ENCODE measurements at regions not wholly inside any gene's neighbourhood (a gene's known extent, or its start where the extent isn't known, plus 50 kb on each side); places are given as distances from the start of the nearest gene placed in this dataset.

DNA sequence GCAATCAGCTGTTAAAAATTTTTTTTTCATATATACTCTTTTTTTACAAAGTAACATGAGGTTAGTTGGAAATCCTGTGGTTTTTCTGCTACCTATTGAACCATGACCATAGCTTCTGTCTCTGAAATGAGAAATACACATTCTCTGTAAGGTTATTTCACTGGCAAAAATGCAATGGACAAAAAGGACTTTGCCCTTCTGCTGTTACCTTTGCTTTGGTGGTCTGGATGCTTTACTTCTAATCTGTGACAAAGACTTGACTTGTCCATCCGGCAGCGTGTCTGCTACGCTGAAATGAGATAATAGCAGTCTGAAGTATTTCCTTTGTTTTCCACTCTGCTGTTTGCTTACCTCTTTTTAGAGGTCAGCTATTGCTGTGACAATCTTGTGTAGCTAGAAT, 412.8 kb downstream of the SLITRK6 start:
- no peak for DNase-seq (ENCODE audit: low read depth, low spot score)

DNA sequence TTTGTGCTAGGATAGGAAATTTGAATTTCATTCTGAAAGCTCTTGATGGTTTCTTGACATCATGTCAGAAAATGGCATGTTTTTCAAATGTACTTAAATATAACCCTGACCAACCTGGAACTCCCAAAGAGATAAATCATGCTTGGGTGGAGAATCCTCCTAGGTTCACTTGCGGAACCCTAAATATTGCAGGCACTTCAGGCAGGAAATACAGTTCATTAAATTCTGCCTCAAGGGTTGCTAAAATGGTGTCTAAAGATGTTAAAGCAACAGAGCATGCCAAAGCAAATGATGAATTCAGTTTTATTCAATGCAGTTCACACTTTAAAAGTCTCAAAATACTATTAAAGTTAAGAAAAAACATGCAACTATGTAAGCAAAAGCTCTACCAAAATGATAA, 415.9 kb downstream of the SLITRK6 start:
- no peak for DNase-seq (ENCODE audit: low read depth, low spot score)

DNA sequence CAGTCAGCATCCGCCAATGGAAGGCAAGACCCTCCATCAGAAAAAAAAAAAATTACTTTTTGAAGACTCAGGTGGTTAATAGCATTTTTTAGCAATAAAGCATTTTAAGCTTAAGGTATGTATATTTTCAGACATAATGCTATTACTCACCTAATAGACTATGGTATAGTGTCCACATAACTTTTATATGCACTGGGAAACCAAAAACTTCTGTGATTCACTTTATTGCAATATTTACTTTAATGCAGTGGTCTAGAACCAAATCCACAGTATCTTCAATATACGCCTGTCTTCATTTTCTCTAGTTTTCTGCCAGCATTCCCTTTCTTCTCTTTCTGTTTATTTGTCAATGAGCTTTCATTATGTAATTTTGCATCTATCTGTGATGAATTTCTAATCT, 418.1 kb downstream of the SLITRK6 start:
- DNase-seq (ENCODE audit: low read depth, low spot score), result no peak

DNA sequence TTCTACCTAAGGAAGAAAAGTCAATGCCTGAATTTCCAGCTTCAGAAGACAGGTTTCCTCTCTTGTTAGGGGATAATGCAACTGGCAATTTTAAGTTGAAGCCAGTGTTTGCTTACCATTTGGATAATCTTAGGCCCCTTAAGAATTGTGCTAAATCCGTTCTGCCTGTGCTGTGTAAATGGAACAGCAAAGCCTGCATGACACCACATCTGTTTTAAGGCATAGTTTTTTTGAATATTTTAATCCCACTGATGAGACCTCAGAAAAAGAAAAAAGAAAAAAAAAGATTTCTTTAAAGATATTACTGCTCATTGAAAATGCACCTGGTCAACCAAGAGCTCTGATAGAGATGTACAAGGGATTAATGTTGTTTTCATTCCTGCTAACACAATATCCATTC, 419.2 kb downstream of the SLITRK6 start:
- DNase-seq (ENCODE audit: low read depth, low spot score), result no peak

DNA sequence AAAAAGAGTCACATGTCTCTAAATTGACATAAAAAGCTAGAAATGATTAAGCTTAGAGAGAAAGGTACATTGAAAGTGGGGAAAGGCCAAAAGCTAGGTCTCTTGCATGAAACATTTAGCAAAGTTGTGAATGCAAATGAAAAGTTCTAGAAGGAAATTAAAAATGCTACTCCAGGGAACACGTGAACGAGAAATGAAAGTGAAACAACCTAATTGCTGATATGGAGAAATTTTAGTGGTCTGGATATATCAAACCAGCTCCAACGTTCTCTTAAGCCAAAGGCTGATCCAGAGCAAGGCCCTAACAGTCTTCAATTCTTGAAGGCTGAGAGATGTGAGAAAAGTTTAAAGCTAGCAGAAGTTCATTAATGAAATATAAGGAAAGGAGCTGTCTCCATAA, 419.8 kb downstream of the SLITRK6 start:
- no peak for DNase-seq (ENCODE audit: low read depth, low spot score)

DNA sequence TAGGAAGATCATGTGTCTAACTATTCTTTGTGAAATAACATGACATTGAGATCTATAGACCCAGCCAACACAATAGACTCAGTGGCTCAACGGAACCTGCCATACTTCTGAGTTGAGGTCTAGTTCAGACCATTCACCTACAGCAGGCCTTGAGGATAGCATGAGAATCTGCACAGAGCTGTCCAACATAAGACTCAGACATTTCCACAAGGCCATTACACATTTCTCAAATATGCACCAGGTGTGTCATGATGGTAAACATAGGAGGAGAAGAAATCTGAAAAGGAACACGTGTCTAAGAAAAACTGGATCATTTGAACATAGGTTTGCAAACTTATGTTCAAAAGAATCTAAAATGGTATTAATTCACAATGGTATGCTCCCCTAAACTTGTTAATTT, 421.4 kb downstream of the SLITRK6 start:
- no peak for DNase-seq (ENCODE audit: low read depth, low spot score)

DNA sequence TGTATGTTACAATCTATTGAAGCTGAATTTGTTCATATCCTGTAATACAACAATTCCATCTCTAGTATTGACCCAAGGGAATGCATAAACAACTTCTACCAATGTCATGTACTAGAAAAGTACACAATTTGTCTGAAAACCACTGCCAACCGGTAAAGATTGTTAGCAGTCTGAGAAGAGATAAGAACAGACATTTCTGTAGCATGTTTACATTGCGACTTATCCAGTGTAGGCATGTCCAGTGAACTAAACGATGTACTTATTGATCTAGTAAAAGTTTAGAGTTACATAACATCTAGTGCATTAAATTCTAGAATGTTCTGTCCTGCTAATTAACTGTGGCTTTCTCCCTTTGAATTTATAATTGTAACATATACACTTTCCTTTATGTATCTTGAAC, 425.9 kb downstream of the SLITRK6 start:
- DNase-seq (ENCODE audit: low read depth, low spot score), result no peak

DNA sequence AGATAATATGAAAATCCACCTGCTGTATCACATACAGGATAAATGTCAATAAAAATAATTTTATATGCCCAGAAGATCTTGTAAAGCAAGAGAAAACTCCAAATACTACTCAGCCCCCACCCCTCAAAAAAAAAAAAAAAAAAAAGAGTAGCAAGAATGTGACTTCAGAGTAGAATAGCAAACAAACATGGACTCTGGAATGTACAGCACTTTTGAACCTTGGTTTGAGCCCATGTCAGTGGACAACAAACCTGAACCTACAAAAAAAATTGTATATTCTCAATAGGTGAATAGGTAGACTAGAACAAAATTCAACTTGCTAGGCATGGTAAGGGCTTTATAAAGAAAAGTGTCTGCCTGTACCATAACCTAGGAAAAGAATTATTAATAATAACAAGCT, 428.0 kb downstream of the SLITRK6 start:
- DNase-seq (ENCODE audit: low read depth, low spot score), result no peak

DNA sequence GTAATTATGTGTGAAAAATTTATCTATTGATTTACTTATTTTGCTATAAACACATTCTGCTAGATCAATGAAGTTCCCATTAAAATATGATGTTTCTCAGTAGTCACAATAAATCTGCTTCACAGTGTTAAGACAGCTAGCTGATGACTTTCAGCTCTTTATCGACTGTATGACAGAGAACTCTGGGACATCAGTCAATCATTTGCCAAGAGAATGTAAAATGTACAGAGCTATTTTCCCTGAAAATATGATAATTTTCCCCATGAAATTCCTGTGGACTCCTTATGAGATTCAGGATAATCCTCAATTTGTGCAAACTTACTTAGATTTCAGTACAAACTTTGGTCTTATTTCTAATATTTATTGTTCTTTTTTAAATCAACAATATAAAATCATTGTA, 430.5 kb downstream of the SLITRK6 start:
- DNase-seq (ENCODE audit: low read depth, low spot score), result no peak

DNA sequence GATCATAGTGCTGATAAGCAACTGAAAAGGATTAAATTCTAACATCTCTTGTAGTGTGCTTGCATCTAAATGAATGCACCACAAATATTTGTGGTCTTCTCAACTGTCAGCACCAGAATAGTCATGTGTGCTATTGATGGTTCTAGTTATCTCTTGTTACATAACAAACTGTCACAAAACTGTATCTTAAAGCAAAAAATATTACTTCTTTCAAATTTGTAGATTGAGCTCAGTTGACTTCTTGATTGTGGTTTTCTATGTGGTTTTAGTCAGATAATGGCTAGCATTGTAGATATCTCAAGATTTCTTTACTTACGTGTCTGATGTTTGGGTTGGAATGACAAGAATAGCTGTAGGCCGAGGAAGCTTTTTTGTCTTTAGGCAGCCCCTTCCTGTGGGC, 431.3 kb downstream of the SLITRK6 start:
- no peak for DNase-seq (ENCODE audit: low read depth, low spot score)

DNA sequence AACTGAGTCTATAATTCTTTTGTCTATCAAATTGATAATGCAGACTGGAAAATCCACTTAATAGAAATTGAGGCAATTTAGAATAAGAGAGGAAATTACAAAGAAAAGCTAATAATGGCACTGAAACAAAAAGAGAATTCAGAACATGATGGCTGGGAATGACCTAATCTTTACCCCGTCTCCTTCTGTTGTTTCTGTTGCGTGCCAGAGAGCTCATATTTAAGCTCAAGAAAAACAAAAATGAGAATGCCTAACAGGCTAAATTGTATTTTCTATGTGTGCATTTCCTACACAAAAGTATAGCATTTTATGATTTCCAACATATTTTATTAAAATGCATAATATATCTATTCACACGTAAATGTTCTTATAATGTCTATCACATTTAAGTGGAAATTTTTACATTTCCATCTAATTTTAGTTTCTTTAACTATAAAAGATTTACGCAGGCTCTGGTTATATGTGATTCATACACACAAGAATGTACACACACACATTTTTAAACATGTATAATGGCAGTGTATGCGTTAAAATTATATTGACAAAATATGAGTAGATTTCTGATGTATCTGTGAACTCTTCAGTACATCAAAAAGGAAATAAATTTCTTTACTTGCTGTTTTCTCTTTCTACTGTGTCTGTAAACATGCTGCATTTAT, 432.3 kb downstream of the SLITRK6 start:
- DNase-seq (ENCODE audit: low read depth, low spot score), result no peak

DNA sequence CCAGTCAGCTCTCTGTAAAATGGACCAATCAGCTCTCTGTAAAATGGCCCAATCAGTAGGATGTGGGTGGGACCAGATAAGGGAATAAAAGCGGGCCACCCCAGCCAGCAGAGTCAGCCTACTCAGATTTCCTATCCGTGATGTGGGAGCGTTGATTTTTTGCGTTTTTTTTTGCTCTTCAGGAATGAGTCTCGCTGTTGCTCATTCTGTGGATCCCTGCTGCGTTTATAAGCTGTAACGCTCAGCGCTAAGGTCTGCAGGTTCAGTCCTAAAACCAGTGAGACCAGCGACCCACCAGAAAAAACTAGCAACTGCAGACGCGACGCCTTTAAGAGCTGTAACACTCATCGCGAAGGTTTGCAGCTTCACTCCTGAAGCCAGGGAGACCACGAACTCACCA, 435.7 kb downstream of the SLITRK6 start:
- no peak for DNase-seq (ENCODE audit: low read depth, low spot score)

DNA sequence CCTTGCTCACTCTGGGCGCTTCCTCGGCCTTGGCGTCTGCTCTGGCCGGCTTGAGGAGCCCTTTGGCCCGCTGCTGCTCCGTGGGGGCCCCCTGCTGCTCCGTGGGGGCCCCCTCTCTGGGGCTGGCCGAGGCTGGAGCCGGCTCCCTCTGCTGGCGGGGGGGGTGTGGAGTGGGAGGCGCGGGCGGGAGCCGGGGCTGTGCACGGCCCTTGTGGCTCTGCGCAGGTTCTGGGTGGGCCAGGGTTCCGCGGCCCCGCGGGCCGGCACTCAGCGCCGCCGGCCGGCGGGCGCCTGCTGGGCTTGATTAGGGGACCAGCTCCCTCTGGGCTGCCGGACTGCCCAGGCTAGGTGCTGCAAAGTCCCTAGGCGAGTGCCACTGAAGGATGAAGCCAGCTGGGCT, 436.2 kb downstream of the SLITRK6 start:
- DNase-seq (ENCODE audit: low read depth, low spot score), result no peak

DNA sequence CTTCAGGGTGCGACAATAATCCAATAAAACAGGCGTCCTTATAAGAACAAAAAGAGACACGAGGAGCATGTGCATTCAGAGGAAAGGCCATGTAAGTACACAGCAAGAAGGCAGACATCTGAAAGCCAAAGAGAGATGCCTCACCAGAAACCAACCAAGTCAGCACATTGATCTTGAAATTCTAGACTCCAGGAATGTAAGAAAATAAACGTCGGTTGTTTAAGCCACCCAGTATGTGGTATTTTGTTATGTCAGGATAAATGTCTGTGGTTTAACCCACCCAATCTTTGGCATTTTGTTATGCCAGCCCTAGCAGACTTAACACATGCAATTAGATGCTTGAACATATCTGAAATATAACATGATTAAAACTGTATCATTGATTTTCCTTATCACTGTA, 452.0 kb downstream of the SLITRK6 start:
- no peak for DNase-seq (ENCODE audit: low read depth, low spot score)

DNA sequence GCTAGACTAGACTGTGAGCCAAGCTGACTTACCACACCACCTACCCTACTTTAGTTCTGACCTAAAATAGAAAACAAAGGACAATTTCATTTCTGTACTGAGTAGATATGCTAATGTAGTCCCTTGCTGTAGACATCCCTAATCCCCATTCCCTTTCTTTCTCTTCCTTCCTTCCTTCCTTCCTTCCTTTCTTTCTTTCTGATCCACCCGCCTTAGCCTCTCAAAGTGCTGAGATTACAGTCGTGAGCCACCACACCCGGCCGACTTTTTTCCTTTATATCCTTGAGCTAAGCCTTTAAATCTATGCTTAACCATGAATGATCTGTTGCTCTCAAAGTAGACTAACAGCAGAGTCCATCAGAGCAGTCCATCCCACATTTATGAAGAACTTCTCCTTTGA, 465.0 kb downstream of the SLITRK6 start:
- no peak for DNase-seq (ENCODE audit: low read depth, low spot score)

DNA sequence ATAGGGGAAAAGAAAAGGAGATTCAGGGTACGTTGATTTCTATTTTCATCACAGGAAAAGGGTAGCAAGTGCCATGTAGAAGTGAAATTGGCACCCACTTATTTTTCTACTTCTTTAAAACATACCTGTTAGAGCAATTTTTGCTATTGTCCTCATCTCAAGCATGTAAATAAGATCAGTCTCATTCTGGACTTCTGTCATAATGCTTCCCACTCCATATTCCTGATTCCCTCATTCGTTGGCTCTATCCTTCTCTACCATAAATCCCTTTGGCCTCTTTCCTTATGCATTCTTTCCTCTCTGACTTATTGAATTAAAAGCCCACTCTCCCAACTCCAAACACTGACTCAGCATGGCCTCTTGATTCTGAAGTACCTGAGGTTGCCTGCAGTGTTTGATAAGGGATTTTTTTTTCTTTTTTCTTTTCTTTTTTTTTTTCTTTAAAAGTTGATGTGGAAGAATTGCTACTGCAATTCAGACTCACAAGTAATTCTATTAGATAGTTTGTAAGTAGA, 465.7 kb downstream of the SLITRK6 start:
- DNase-seq (ENCODE audit: low read depth, low spot score), result no peak

DNA sequence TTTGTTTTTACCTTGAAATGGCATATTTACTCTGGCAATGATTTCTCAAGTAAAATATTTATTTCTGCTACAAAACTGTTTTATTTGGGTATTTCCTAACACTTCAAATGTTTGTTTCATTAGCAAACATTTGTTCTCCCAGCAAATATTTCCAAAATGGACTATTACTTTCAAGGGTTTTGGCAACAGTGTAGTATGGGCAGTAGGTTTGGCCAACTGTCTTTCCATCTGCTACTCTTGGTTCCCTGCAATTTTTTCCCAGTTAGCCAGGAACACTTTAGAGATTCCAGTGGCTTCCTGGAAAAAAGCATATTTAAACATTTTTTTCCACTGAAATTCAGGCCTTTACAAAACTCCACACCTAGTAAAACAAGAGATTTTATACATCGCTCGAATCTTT, 466.6 kb downstream of the SLITRK6 start:
- DNase-seq (ENCODE audit: low read depth, low spot score), result no peak

DNA sequence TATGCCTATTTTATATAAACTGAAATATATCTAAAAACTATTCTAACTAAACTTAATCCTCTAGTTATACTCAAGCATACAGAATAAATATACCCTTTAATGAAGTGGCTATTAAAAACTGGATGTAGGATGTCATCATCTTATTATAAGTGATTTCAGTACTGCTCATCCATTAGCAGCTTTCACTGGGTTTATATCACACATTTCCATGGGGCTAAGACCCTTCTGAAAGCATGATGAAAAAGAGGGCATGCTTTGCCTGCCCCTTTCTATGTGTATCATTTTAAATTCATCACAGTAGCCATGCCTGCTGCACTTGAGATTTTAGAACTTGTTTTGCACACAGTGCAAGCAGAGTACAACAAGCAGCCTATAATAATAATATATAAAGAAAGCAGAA, 477.5 kb downstream of the SLITRK6 start:
- DNase-seq (ENCODE audit: low read depth, low spot score), result no peak

DNA sequence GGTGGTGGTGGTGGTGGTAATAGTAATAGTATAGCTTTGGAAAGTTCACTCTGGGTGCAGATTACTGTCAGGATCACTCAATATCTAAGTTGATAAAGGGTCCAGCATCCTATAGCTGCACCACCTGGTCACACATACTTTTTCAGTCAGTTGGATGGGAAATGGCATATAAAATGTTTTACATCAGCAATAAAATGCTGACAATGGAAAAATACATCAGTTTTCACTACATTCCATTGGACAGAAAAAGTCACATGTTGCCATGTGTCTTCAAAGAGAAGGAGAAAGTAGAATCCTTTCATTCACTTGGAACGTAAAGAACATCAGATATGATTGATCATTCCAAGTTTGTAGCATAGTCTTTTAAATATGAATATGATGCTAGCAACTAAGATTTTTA, 481.4 kb downstream of the SLITRK6 start:
- no peak for DNase-seq (ENCODE audit: low read depth, low spot score)

DNA sequence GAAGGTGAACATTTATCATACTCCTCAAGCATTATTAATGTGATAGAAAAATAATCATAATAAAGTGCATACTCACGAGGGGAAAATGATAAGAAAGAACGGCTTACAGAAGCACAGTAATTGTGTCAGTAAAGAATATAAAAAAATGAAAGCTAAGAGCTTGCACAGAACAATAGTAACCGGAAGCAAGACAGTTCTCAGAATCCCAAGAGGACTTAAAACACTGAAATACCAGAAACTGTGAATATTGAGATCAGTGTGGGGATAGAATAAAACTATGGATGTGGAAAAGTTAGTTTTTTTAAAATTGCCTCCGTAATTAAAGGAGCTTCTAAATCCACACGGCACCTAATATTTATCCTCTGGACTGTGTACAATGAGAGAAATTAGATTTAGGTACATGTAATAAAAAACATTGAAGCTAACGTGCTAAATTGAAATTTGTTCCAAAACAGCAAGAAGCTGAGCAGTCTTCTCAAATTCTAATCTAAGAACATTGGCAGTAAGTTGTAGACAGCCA, 482.7 kb downstream of the SLITRK6 start:
- no peak for DNase-seq (ENCODE audit: low read depth, low spot score)

DNA sequence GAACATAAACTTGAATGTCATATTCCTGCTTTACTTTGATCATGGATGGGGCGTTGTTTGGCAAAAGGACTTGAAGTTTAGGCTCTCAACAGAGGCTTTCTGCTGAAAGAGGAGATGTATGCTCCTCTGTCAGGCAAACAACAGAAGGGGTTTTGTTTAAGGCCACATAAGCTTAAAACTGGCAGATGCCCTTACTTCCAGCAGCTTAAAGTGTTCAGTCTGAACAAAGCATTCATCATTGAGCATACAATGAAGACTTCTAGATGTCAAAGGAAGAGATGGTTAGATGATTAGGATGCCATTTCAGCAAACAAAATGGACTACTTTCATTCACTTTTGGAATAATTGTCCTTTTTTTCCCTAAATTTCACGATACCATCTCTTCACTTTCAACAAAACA, 484.5 kb downstream of the SLITRK6 start:
- no peak for DNase-seq (ENCODE audit: low read depth, low spot score)

DNA sequence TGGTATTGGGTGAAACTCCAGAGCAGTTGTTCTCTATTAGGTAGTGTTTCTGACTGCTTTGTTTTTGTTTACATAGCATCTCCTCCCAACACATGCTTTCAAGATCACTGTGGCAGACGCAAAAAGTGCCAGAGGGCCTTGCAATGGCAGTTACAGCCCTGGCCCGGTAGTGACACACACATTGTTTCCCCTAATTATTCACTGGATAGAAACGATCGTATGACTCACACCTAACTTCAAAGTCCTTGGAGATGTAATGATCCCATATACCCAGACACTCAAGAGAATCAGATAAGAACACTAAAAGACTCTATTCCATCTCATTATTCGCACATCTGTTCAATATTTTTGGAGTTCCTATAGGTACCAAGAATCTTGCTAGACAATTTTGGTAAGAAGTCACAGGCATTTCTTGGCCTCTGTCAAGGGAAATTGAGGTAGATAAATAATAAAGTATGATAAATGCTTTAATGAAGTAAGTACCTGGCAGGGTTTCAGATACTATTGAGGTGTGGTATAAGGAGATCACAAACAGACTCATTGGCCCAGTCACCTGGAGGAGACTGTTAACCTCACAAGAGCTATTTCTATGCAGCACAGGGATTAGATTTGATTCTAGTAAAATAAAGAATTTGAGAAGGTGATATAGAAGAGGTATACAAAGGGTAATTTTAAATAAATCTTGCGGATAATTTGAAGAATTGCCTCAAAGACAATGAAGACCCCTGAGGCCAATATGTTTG, 485.3 kb downstream of the SLITRK6 start:
- no peak for DNase-seq (ENCODE audit: low read depth, low spot score)

DNA sequence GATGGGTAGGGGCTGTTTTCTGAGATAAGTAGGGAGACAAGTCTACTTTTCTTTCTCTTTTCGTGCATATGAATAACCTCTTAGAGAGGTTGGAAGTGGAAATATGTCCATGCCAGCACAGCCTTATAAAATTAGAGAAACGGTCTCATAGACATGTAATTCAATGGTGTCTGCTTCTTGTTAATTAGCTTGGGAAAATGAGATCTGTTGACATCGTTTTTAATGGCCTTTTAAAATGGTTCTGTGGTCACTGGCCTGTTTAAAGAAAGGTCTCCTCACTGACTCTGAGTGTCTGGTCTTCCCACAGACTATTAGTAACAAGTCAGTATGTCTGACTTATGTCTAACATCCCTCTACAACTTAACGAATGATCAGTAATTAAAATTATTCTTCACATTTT, 487.1 kb downstream of the SLITRK6 start:
- DNase-seq (ENCODE audit: low read depth, low spot score), result no peak
